Hematopoietic multipotent progenitor cell treated with erythropoietin and hydrocortisone succinate and interleukin-3 and kit ligand, for 6 days (in vitro differentiated cells): ENCODE measurements at regions not wholly inside any gene's neighbourhood (a gene's known extent, or its start where the extent isn't known, plus 50 kb on each side); places are given as distances from the start of the nearest gene placed in this dataset.

Source experiments
- DNase-seq: peaks from one replicate; pipeline ENCODE4 v3.0.0-alpha.2; 2015

GRCh38 chr2:200144571-200144970, 161.9 kb upstream of the SPATS2L start:
- no peak for DNase-seq

DNA sequence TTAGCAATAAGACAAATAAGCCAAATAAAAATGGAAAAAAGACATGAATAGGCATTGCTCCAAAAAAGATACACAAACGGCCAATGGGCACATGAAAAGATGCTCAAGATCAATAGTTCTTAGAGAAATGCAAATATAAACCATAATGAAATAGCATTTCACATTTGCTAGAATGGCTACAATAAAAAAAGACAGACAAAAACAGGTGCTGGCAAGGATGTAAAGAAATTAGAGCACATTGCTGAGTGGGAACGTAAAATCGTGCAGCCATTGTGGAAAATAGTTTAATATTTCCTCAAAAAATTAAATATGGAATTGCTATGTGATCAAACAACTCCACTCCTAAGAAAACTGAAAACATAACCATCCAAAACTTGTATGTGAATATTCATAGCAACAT, 160.0 kb upstream of the SPATS2L start:
- no peak for DNase-seq

DNA sequence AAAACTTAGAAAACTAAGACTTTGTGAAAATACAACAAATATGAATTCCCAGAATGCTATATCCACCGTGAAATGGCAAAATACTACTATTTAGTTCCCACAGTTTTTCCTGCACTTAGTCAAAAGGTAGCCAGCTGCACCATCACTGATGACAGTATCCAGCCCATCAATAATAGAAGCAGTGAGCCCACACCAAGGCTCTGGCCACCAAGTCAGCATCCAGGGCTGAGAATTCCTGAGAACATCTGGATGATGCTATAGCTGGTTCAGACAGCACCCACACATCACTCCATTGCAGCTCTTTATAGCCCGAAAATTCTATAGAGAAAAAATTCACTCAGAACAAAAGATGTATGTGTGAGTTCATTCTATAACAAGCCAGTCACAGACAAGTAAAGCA, 159.1 kb upstream of the SPATS2L start:
- no peak for DNase-seq

DNA sequence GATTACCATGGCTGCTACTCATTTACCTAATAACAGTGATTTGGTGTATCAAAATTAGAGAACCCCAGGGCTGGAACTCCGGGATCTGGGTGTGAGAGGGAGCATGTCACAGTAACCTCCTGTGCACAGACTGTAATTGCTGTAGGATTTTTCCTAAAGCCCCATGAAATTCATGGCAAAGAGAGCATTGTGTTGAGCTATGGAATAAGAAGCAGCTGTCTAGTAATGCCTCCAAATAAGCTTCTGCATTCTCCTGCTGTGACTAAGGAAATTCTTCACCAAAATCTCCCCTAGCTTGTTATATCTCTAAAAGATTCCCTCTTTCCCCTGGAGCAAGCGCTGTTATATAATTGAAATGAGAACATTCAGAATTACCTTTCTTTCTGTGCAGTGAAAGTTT, 158.1 kb upstream of the SPATS2L start:
- no peak for DNase-seq

- DNase-seq: no peak
Measured at GRCh38 chr2:200150411-200151086, 155.9 kb upstream of the SPATS2L start.

DNA sequence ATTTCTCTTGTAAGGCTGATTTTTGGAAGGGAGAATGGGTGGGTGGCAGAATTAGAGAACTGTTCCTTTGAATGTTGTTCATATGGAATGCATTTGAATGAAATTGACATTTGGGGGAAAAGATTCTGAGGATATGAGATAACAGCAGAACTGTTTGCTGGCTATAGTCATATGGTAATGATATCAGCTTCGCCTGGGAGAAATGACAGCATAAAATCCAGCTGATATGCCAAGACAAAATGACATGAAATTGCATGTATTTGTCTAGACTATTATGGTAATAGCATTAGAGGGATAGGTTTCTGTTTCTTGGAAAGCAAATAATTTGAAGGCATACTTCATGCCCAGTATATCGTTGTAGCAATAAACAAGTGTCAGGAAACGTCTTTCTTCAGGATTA, 150.8 kb upstream of the SPATS2L start:
- peak; percentile 27 for DNase-seq

DNA sequence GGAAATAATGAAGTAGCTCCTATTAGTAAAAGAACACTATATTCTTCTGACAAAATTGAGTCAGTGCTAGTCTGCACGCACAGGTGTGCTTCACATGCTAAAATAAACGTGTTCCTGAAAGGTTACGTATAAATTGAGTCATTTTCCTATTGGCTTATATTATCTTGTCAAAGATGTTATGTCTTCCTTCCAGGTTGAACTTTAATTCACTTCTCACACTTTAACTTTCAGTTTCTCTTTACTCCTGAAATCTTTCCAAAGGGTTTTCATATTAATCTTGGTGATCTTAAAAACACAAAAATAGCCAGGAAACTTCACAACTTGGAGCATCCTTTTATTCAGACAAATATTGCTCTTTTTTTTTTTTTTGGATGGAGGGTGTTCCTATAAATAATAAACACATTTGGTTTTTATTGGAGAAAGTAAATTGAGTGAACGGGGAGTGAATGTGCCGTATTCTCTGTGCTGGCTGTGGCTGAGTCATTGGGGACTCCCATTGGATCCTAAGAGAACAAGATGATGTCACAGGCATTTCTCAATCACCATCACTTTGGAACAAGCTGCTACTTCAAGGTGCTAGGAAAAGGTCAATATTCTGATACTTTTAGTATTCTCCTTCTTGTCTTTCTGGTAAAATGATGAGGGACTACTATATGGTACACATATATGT, 150.2 kb upstream of the SPATS2L start:
- no peak for DNase-seq

- no peak for DNase-seq
Measured at GRCh38 chr2:200158647-200159356, 147.7 kb upstream of the SPATS2L start.

- no peak for DNase-seq
Measured at GRCh38 chr2:200159357-200159707, 147.2 kb upstream of the SPATS2L start.

DNA sequence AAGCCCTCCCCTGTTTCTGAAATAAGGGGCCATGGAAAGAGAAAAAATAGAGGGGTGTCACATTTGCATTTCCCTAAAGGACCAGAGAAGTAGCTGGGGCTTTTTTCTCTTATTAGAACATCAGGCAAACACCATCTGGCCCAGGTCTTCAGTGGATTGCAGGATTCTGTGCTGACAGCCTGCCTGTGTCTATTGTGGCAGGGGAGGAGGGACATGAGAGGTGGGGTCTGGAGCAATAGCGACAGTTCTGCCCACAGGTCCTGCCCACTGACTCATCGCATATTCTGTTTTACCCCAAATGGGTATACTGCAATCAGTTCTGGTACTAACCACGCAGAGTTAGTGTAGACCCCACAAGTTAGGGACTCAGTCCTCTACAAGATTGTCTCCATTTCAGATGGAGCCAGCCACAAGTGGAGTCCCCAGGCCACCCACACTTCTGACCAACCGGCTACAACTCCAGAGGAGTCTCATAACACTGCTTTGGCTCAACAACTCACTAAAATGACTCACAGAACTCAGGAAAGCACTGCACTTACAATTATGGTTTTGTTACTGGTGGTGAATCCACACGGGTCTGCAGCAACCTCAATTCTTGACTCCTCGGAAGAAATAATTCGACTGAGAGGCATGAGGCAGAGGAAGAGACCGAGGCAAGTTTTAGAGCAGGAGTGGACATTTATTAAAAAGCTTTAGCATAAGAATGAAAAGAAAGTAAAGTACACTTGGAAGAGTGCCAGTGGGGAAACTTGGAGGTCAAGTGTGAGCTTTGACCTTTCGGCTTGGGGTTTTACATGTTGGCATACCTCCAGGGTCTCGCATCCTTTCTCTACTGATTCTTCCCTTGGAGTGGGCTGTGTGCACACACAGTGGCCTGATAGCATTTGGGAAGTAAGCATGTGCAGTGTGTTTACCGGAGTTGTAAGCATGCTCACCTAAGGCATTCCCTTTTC, 146.4 kb upstream of the SPATS2L start:
- DNase-seq: no peak

DNA sequence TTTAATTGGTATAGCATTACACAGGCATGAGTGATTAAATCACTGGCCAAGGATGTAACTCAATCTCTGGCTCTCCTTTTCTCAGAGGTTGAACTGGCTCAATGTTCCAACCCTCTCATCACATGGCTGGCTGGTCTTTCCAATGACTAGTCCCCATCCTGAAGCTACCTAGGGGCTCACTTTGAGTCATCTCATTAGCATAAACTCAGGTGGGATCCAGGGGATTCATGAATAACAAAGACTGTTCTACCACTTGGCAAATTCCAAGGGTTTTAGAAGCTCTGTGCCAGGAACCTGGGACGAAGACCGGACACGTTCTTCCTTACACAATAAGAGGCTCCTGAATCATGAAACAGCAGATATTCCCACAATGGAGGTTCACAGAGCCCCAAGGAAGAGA, 145.0 kb upstream of the SPATS2L start:
- no peak for DNase-seq

GRCh38 chr2:200165687-200166086, 140.8 kb upstream of the SPATS2L start:
- DNase-seq: no peak

DNA sequence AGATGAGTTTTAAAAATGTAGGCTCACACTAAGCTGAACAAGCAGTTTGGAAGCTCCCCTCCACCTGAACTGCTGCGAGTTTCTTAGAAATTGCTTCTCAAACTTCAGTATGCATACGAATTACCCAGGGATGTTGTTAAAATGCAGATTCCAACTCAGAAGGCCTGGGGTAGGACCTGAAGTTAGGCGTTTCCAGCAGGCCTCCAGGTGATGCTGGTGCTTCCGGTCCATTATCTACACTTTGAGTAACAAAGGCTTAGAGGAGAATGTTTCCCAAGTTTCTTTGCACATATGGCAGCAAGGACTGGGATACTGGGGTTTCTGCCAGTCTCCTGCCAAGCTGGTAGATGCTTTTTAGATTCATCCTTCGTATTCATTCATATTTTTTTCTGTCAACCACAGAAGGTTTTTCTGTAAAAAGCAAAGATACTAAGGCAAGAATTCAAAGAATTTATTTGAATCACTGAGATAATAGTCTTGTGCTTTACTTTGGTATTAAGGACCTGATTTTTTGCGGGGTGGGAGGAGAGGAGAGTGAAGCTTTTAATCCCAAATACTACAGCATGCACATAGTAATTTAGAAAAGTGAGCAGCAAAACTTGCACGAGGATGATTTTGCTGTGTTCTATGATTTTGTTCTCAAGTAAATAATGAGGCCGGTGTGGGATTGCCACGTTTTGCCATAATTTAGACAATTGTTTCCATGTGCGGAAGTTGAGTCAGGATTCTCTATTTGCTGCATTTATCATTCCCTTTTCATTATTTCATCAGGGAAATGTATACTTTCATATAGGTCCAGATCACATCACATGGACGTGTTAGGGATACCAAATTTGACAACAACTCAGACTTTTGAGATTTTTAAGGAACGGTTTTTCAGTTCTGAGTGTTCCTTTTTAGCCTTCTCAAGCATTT, 137.6 kb upstream of the SPATS2L start:
- DNase-seq: no peak

DNA sequence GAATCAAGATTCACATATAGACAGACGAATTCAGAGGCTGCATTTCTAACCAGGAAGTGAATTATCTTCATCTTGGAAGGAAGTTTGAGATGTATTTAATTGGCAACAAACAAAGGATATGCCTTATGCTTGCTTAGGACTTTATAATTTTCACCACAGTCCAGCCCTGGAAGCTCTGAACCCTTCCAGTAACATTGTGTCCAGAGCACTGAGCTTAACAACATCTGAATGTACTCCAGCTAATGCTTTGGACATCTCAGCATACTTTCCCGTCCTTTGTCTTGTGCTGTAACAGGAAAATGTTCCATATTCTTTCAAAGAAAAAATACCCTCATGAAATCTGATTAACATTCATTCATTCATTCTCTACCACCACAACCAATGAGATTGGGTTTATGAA, 136.3 kb upstream of the SPATS2L start:
- DNase-seq: no peak

- DNase-seq: no peak
Measured at GRCh38 chr2:200171731-200172482, 134.6 kb upstream of the SPATS2L start.

DNA sequence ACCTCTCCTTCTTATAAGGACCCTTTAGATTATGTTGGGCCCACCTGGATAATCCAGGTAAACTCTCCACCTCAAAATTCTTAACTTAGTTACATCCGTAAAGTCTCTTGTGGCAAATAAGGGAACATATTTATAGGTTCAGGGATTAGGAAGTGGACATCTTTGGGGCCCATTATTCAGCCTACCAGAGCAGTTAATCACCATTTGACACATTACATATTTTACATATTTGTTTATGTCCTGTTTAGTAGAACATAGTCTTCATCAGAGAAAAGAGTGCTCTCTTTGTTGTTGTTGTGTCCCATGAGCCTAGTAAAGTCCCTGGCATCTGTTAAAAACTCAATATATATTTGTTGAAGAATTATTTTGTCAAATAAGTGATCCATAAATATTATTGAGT, 134.0 kb upstream of the SPATS2L start:
- no peak for DNase-seq

- no peak for DNase-seq
Measured at GRCh38 chr2:200172944-200173581, 133.4 kb upstream of the SPATS2L start.

GRCh38 chr2:200173691-200174090, 132.8 kb upstream of the SPATS2L start:
- no peak for DNase-seq

- DNase-seq: no peak
Measured at GRCh38 chr2:200174433-200175216, 131.9 kb upstream of the SPATS2L start.
